ENCODE measurements at regions not wholly inside any gene's neighbourhood (a gene's known extent, or its start where the extent isn't known, plus 50 kb on each side); places are given as distances from the start of the nearest gene placed in this dataset.

- H3K4me3 ChIP-seq (ENCODE audit: low read depth, low read length): no peak overlapping the region
- TF ChIP-seq CTCF (IDR thresholded peaks at IDR 0.05; ENCODE audit: insufficient read depth, low read length): no peak
- DNase-seq (ENCODE audit: low read depth): peak; percentile 81
Observed at GRCh38 chr9:73219985-73220626, 68.4 kb downstream of the ANXA1 start.

GRCh38 chr9:73223594-73223993 is 71.9 kb downstream of the ANXA1 start:
- DNase-seq (ENCODE audit: low read depth): no peak
- no peak for TF ChIP-seq CTCF (IDR thresholded peaks at IDR 0.05; ENCODE audit: insufficient read depth, low read length)

DNA sequence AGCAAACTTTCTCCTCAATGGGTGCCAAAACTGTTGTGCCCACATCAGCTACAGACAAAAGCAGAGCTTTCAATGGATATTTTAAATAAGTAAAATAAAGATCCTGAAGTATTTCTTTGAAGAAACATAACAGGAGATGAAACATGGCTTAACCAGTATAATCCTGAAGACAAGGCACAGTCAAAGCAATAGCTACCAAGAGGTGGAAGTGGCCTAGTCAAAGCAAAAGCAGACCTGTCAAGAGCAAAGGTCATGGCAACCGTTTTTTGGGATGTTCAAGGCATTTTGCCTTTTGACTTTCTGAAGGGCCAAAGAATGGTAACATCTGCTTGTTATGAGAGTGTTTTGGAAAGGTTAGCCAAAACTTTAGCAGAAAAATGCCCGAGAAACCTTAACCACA is 77.9 kb downstream of the ANXA1 start:
- no peak for TF ChIP-seq CTCF (IDR thresholded peaks at IDR 0.05; ENCODE audit: insufficient read depth, low read length)
- H3K4me3 ChIP-seq (ENCODE audit: low read depth, low read length): no peak overlapping the region
- no peak for DNase-seq (ENCODE audit: low read depth)

More at GRCh38 chr9:73223594-73223993, 71.9 kb downstream of the ANXA1 start:
- H3K4me3 ChIP-seq (ENCODE audit: low read depth, low read length): no peak overlapping the region

DNA sequence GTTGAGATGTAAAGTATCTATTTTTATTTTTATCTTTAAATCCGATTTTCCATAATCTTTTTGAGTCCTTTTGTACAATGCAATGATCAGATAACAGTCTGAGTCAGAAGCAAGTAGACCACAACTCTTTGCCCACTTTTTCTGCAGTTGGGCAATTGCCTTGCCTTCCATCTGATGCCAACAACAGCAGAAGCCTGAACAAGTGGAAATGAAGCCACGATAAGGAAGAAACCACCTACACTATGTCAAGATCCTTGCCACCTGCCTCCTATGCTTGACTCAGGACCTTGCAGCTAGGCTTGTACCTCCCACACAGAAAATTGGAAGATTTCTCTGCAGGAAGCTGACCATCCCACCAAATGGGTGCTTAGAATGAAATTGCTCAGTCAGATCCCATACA is 78.6 kb downstream of the ANXA1 start:
- H3K4me3 ChIP-seq (ENCODE audit: low read depth, low read length): no peak overlapping the region
- TF ChIP-seq CTCF (IDR thresholded peaks at IDR 0.05; ENCODE audit: insufficient read depth, low read length): no peak
- peak; percentile 29 for DNase-seq (ENCODE audit: low read depth)

GRCh38 chr9:73231203-73231602 is 79.5 kb downstream of the ANXA1 start:
- H3K4me3 ChIP-seq (ENCODE audit: low read depth, low read length): no peak overlapping the region
- DNase-seq (ENCODE audit: low read depth): no peak
- TF ChIP-seq CTCF (IDR thresholded peaks at IDR 0.05; ENCODE audit: insufficient read depth, low read length): no peak

DNA sequence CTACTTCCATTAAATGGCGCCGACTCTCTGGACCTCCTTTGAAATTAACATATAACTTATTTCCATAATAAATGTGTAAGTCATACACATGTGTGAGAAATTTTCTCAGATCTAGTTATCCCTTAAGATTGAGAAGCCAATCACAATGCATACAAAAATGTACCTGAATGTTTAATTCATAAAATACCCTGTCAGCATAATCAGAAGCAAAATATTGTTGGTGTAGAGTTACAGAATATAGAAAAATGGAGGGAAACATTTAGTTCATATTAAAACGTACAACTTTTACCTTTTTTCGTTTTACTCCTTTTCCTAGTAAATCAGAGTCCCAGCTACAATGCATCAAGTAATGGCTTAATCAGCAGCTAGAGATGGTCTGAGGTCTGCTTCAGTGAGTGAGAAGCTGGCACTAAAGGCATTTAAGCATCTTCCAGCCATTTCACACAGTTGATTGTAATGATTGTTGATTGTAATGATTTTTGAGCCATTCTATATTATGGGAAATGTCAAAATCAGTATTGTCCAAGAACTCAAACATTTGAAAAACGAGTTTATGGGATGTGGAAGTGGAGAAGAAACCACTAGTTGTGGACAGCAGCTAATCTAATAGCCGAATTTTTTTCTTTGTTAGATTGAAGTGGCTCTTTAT is 81.8 kb downstream of the ANXA1 start:
- DNase-seq (ENCODE audit: low read depth): no peak
- H3K4me3 ChIP-seq (ENCODE audit: low read depth, low read length): no peak overlapping the region
- no peak for TF ChIP-seq CTCF (IDR thresholded peaks at IDR 0.05; ENCODE audit: insufficient read depth, low read length)

GRCh38 chr9:73234008-73234360 is 82.3 kb downstream of the ANXA1 start:
- TF ChIP-seq CTCF (IDR thresholded peaks at IDR 0.05; ENCODE audit: insufficient read depth, low read length): no peak
- no peak for DNase-seq (ENCODE audit: low read depth)
- H3K4me3 ChIP-seq (ENCODE audit: low read depth, low read length): no peak overlapping the region

Data from fibroblast of the aortic adventitia (primary cell).